HG02840 (cell line): ENCODE measurements at regions not wholly inside any gene's neighbourhood (a gene's known extent, or its start where the extent isn't known, plus 50 kb on each side); places are given as distances from the start of the nearest gene placed in this dataset.
"Not testable (repeated sequence)": the region's sequence is repeated elsewhere in the genome, so short reads cannot be mapped to it uniquely, and the experiment has no call there.

Source experiments
- ATAC-seq: cut with Tn5 transposase; IDR thresholded peaks from one replicate; pipeline ENCODE4 v1.9.1; 2021; ENCODE audit warnings: mild to moderate bottlenecking, moderate library complexity, moderate number of reproducible peaks; ENCODE audit not compliant: unreplicated experiment, low FRiP score

DNA sequence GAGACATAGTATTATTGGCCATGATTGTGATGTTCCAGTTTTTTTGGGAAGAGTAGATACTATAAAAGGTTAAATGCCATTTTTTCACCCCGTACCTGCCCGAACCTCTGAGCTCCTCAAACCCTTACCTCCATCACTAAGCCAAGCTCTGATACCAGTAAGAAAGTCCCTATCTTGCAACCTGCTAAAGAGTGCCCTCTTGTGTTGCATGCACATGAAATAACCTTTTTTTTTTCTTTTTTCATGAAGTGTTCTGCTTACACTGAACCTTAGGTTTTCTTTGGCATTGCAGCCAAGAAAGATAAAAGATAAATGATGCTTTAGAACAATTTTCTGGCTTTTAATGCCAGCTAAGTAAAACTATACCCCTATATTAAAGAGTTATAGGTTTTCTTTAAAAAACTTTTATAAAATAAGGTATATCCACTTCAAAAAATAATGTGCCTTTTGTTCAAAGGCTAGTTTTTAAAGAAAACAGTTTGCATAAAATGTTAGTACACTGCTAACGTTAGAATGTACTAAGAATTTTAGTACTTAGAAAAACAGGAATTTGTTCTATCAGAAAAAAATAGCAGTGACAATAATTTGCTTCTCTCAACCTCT lies 295.3 kb upstream of the PMFBP1 start:
- ATAC-seq, result no peak

DNA sequence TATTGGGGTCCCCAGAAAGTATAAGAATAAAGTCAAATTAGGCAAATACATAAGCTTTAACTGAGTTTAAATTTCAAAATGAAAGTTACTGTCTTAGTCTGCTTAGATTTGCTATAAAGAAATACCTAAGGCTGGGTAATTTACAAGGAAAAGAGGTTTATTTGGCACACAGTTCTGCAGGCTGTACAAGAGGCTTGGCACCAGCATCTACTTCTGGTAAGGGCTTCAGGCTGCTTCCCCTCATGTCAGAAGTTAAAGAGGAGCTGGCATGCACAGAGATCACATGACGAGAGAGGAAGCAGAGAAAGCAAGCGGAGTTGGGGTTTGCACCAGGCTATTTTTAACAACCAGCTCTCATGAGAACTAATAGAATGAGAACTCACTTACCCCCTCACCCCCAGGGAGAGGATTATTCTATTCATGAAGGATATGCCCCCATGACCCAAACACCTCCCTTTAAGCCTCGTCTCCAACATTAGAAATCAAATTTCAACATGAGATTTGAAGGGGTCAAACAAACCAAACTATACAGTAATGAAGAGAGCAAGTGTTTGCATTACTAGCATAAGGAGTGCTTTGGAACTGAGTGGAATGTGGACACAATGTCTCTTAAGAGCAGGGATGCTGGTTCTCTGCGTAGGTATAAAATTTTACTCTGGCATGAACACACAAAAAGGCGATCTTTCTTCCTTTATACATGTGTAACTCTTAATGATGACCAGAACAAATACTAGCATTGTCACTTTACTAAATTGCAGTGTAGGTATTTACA lies 292.8 kb upstream of the PMFBP1 start:
- ATAC-seq, result no peak

- no peak for ATAC-seq
These were observed 292.1 kb upstream of the PMFBP1 start for GRCh38 chr16:72464052-72464451.

DNA sequence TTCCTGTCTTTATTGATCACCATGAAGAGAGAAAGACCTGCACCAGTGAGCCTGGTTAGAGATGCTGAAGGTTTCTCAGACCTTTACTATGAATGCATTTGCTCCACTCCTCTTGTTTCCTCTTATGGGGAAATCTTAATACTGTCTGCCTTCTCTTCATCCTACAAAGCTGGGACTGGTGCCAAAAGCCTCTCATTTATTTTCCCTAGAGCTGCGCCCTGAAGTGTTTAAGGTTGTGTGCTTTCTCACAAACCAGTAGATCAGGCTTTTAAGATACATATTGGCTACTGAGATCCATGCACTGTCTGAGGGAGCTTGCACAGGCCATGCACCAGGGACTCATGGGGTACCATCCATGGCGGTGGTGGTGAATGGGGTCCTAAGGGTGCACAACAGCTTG lies 286.1 kb upstream of the PMFBP1 start:
- ATAC-seq, result no peak

- no peak for ATAC-seq
These were observed 285.4 kb upstream of the PMFBP1 start for GRCh38 chr16:72457243-72457940.

- no peak for ATAC-seq
These were observed 284.0 kb upstream of the PMFBP1 start for GRCh38 chr16:72455743-72456659.

GRCh38 chr16:72453856-72454255 lies 281.9 kb upstream of the PMFBP1 start:
- not testable (repeated sequence) for ATAC-seq

DNA sequence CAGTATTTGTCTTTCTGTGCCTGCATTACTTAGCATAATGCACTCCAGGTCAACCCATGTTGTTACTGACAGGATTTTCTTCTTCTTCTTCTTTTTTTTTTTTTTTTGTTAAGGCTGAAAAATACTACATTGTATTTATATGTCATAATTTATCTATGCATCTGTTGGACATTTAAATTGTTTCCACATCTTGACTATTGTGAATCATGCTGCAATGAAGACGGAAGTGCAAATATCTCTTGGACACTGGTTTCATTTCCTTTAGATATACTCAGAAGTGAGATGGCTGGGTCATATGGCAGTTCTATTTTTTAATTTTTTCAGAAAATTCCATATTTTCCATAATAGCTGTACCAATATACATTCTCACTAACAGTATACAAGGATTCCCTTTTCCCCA lies 272.7 kb upstream of the PMFBP1 start:
- ATAC-seq, result no peak

- no peak for ATAC-seq
These were observed 271.9 kb upstream of the PMFBP1 start for GRCh38 chr16:72443809-72444208.

DNA sequence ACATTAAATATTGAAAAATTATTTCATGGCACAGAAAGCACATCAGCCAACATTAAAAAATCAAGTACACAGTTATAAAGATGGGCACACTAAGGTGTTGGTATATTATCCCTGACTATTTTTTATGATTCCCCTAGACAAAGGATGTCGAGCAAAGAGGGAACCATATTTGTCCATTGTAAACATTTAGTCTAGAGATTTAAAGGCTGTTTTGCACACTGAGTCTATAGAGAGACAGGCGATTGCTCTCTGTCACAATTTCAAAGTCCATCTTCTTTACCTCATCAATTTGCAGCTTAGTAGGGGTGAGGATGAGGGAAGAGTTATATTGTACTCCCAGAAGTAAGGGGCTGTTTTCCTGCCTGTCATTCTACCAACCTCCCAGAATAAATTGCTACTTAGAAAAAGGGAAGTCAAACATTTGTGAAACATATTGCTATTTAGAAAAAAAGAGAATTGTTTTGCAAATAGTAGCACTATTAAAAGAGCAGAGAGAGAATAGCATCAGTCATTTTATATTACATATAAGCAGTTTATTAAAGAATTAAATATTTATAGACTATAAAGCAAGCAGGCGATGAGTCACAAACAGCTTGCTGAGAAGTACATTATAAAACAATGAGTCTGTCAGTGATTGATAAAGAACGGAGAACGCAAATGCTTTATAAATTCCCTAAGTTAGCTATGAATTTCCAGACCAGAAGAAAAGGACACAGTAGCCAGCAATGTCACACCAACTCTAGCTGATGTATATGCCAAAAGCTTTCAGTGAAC lies 270.6 kb upstream of the PMFBP1 start:
- no peak for ATAC-seq

- ATAC-seq, result no peak
These were observed 265.9 kb upstream of the PMFBP1 start for GRCh38 chr16:72437891-72438290.

DNA sequence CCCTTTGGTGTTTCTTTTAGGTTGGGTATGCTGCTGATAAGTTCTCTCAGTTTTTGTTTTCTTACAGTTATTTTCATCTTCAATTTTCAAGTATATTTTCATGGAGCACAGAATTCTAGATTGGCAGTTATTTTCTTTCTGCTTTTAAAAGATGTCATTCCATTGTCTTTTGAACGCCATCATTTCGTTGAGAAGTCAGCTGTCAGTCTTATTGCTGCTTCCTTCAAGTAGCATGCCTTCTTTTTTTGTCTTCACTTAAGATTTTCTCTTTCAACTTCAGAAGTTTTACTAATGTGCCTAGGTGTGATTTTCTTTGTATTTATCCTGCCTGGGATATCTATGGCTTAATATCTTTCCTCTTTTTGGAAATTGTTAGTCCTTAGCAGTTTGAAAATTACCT lies 262.2 kb upstream of the PMFBP1 start:
- no peak for ATAC-seq

GRCh38 chr16:72430121-72430520 lies 258.2 kb upstream of the PMFBP1 start:
- ATAC-seq, result no peak

GRCh38 chr16:72429671-72430081 lies 257.7 kb upstream of the PMFBP1 start:
- no peak for ATAC-seq

DNA sequence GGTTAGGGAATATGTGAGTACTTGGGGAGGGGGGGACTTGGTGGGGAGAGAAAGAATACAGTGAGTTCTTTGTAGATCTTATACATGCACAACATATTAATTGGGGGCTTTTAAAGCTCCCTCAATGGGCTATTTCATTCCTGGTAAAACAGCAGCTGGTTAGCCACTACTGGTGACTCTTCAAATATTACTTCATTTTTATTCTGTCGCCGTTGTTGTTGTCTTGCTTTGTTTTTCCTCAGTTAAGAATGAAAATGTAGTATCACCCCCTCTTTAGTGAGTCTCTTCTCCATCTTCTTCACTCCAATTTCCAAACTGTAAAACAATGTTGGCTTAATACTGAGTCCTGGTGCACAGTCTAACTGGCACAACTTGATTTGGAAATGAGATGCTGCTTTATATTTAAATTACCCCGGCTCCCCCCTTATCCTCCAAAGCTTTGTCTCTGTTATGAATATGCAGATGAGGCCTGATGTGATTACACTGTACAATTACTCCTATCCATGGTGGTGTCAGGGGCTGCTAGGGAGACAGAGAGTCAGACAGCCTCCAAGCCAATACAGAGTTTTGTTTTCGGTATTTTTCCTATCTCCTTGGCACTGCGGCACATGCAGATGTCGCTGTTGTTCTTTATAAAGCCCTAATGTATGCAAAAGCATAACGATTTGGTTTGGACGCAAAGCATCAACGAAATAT lies 256.9 kb upstream of the PMFBP1 start:
- ATAC-seq, result no peak

DNA sequence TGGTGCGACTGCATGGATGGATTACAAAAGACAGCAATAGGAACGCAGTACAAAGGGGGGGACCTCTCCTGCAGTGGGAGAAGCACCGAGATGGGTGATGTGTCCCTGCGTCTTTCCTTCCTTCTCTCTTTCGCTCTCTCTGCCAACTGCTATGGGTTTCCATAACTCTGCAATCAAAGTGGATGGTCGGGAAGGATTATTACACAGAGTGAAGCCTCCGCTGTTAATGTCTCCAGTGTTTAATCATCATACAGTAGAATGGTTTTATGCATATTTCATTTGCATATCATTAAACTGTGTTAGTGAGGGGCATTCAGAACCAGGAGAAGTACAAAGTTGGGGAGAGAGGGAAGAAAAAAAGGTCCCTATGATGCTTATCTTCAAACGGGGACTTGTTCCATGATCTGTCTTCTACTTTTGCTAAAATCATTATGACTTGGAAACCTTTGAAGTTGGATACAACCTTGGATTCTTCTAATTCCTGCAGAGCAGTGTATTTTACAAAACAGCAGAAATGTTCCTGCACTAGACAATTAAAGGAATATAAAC lies 255.9 kb upstream of the PMFBP1 start:
- no peak for ATAC-seq

DNA sequence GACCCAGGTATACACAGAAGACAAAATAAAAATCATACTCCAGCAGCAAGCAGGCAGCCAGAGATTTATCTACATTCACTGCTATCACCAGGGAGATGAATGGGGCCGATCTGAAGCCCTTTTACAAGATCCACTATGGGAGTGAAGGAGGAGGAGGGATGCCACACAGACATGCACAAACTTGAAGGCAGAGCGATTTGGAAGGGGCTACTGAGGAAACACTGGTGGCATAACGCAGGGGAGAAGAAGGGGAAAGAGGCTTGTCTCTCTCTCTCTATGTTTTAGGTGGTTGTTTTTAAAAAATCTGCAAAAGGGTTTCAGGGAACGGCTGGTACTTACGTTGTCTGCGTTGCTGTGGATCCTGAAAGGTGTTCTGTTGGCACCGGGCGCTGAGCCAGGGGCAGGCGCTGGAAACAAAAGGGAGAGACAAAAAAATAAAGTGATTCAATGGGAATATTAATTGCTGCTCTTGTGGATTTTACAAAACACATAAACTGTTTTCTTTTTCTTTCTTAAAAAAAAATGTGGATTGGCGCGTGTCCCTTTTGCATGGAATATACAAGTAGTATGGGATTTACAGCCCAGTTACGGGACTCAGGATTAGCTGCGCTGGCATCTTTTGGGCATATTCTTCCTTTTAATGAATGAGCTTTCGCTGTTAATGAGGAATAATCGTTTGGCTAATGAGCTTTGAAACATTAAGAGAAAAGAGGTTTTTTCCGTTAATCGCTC lies 255.3 kb upstream of the PMFBP1 start:
- no peak for ATAC-seq

- ATAC-seq, result no peak
These were observed 254.4 kb upstream of the PMFBP1 start for GRCh38 chr16:72426386-72426785.
